ENCODE measurements at regions not wholly inside any gene's neighbourhood (a gene's known extent, or its start where the extent isn't known, plus 50 kb on each side); places are given as distances from the start of the nearest gene placed in this dataset.

GRCh38 chr18:6672821-6673308 is 56.7 kb upstream of the ARHGAP28 start:
- 77% methylated on average over 2 of the region's 2 CpGs for WGBS, 2 donors
- no peak overlapping the region for H3K4me3 ChIP-seq (ENCODE audit: low read depth in 1 of 2, low read length in 2 of 2)
- no peaks in the 10 kb centered on the region for H3K4me1 ChIP-seq (ENCODE audit: control insufficient read depth in 2 of 2, insufficient read depth in 2 of 2, low read length in 1 of 2)
- H3K36me3 ChIP-seq (ENCODE audit: control insufficient read depth in 2 of 2, insufficient read depth in 2 of 2, low read length in 1 of 2) = no peaks in the 10 kb centered on the region
- H3K27ac ChIP-seq (ENCODE audit: low read depth in 2 of 2, low read length in 1 of 2) = no peak overlapping the region
- H3K9me3 ChIP-seq (ENCODE audit: control insufficient read depth in 2 of 2, insufficient read depth in 1 of 2, low read depth in 1 of 2, low read length in 1 of 2) = no peaks in the 10 kb centered on the region
- no peaks in the 10 kb centered on the region for H3K27me3 ChIP-seq (ENCODE audit: control insufficient read depth in 1 of 2, insufficient read depth in 2 of 2, low read length in 2 of 2)

- H3K36me3 ChIP-seq (ENCODE audit: control insufficient read depth in 2 of 2, insufficient read depth in 2 of 2, low read length in 1 of 2) = no peaks in the 10 kb centered on the region
- H3K4me3 ChIP-seq (ENCODE audit: low read depth in 1 of 2, low read length in 2 of 2) = no peak overlapping the region
- H3K27me3 ChIP-seq (ENCODE audit: control insufficient read depth in 1 of 2, insufficient read depth in 2 of 2, low read length in 2 of 2) = no peaks in the 10 kb centered on the region
- no peak overlapping the region for H3K27ac ChIP-seq (ENCODE audit: low read depth in 2 of 2, low read length in 1 of 2)
- H3K4me1 ChIP-seq (ENCODE audit: control insufficient read depth in 2 of 2, insufficient read depth in 2 of 2, low read length in 1 of 2) = no peaks in the 10 kb centered on the region
- H3K9me3 ChIP-seq (ENCODE audit: control insufficient read depth in 2 of 2, insufficient read depth in 1 of 2, low read depth in 1 of 2, low read length in 1 of 2) = no peaks in the 10 kb centered on the region
- 83 to 88% methylated on average over 2 of the region's 2 CpGs for WGBS, 2 donors
Measured at GRCh38 chr18:6677086-6677485, 52.4 kb upstream of the ARHGAP28 start.

GRCh38 chr18:6679201-6679600 is 50.3 kb upstream of the ARHGAP28 start:
- no peaks in the 10 kb centered on the region for H3K27me3 ChIP-seq (ENCODE audit: control insufficient read depth in 1 of 2, insufficient read depth in 2 of 2, low read length in 2 of 2)
- 52 to 74% methylated on average over 4 of the region's 4 CpGs for WGBS, 2 donors
- no peaks in the 10 kb centered on the region for H3K4me1 ChIP-seq (ENCODE audit: control insufficient read depth in 2 of 2, insufficient read depth in 2 of 2, low read length in 1 of 2)

More at GRCh38 chr18:6679201-6679600, 50.3 kb upstream of the ARHGAP28 start:
- Histone ChIP-seq H3K36me3 (ENCODE audit: control insufficient read depth in 2 of 2, insufficient read depth in 2 of 2, low read length in 1 of 2) (no peaks in the 10 kb centered on the region), H3K4me3 (ENCODE audit: low read depth in 1 of 2, low read length in 2 of 2) (no peak overlapping the region), H3K9me3 (ENCODE audit: control insufficient read depth in 2 of 2, insufficient read depth in 1 of 2, low read depth in 1 of 2, low read length in 1 of 2) (no peaks in the 10 kb centered on the region), H3K27ac (ENCODE audit: low read depth in 2 of 2, low read length in 1 of 2) (no peak overlapping the region)
